ENCODE measurements at regions not wholly inside any gene's neighbourhood (a gene's known extent, or its start where the extent isn't known, plus 50 kb on each side); places are given as distances from the start of the nearest gene placed in this dataset.
"Not testable (repeated sequence)": the region's sequence is repeated elsewhere in the genome, so short reads cannot be mapped to it uniquely, and the experiment has no call there.

DNA sequence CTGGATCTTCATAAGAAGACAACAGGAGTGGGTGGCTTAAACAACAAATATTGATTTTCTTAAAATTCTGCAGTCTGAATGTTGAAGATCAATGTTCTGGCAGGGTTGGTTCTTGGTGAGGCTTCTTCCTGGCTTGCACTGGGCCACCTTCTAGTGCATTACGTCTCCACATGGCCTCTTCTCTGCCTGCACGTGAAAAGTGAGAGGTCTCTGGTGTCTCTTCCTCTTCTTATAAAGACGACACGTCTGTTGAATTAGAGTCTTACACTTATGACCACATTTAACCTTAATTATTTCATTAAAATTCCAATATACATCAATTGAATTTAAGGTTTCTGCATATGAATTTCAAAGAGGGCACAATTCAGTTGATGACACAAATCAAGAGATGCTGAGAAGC, 1100.1 kb downstream of the TMEM121 start:
- DNase-seq (ENCODE audit: low read depth); H3K4me3 ChIP-seq (ENCODE audit: low read length); H3K4me1 ChIP-seq (ENCODE audit: control insufficient read depth, insufficient read depth, low read length); H3K36me3 ChIP-seq (ENCODE audit: control insufficient read depth, insufficient read depth, low read length, severe bottlenecking); H3K9ac ChIP-seq (ENCODE audit: low read length); H3K9me3 ChIP-seq (ENCODE audit: control insufficient read depth, low read length); H3K27me3 ChIP-seq (replicated peaks; ENCODE audit: control insufficient read depth, insufficient read depth, low read length): not testable (repeated sequence)

DNA sequence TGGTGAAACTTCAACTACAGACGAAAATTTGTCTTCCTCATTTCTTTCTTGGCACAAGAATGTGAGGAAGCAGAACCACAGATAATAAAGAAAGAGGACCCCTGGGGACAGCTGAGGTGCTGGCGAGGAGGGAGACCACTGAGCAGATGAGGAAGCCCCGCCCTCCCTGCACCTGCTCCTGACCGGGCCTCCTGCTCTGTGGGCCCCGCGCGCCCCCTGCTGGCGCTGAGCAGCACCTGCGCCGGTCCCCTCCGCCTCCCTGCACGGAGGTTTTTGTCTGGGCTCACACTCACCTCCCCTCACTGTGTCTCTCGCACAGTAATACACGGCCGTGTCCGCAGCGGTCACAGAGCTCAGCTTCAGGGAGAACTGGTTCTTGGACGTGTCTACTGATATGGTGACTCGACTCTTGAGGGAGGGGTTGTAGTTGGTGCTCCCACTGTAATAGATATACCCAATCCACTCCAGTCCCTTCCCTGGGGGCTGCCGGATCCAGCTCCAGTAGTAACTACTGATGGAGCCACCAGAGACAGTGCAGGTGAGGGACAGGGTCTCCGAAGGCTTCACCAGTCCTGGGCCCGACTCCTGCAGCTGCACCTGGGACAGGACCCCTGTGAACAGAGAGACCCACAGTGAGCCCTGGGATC, 1100.7 kb downstream of the TMEM121 start:
- not testable (repeated sequence) for H3K9me3 ChIP-seq (ENCODE audit: control insufficient read depth, low read length); H3K4me3 ChIP-seq (ENCODE audit: low read length); H3K27me3 ChIP-seq (replicated peaks; ENCODE audit: control insufficient read depth, insufficient read depth, low read length); H3K4me1 ChIP-seq (ENCODE audit: control insufficient read depth, insufficient read depth, low read length); DNase-seq (ENCODE audit: low read depth); H3K36me3 ChIP-seq (ENCODE audit: control insufficient read depth, insufficient read depth, low read length, severe bottlenecking); H3K9ac ChIP-seq (ENCODE audit: low read length)

DNA sequence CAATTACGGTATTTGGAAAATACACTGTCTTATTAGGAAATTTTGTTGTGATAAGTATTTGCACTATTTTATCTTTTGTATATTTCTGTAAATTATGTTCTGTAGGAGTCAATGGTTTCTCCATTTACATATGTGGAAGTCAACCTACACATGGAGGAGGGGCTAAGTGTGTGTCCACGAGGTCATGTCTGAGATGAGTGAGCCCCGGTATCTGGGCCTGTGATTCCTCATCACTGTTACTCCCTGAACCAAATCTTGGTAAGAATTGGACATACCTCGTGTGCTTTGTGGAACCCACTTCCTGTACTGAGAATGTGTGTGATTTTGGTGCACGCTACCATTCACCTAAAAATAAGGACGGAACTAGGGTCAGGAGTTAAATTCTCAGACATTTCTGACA, 1105.5 kb downstream of the TMEM121 start:
- Histone ChIP-seq H3K4me1 (ENCODE audit: control insufficient read depth, insufficient read depth, low read length) (no peaks in the 10 kb centered on the region), H3K36me3 (ENCODE audit: control insufficient read depth, insufficient read depth, low read length, severe bottlenecking) (no peaks in the 10 kb centered on the region), H3K9ac (ENCODE audit: low read length) (no peak overlapping the region), H3K27me3 (replicated peaks; ENCODE audit: control insufficient read depth, insufficient read depth, low read length) (no peaks in the 10 kb centered on the region), H3K9me3 (ENCODE audit: control insufficient read depth, low read length) (no peaks in the 10 kb centered on the region), H3K4me3 (ENCODE audit: low read length) (no peak overlapping the region)
- no peak for DNase-seq (ENCODE audit: low read depth)

DNA sequence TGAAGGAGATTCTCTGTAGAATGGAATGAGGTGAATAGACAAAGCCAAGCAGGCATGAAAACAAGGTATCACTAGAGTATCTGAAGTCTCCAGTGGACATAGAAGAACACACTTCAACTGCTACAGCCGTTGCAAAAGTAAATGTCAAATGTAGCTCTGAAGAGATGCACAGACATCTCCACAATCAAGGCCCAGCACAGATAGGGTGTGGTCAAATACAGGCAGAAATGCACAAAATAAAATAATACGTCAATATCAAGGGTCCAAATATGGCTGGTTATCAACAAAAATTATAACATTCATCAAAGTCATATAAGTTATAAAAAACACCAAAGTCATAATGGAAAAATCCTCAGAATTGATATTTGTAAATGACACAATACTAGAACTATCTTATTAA, 1107.3 kb downstream of the TMEM121 start:
- no peaks in the 10 kb centered on the region for H3K27me3 ChIP-seq (replicated peaks; ENCODE audit: control insufficient read depth, insufficient read depth, low read length)
- H3K4me1 ChIP-seq (ENCODE audit: control insufficient read depth, insufficient read depth, low read length): no peaks in the 10 kb centered on the region
- H3K9ac ChIP-seq (ENCODE audit: low read length): no peak overlapping the region
- no peak overlapping the region for H3K4me3 ChIP-seq (ENCODE audit: low read length)
- H3K9me3 ChIP-seq (ENCODE audit: control insufficient read depth, low read length): no peaks in the 10 kb centered on the region
- H3K36me3 ChIP-seq (ENCODE audit: control insufficient read depth, insufficient read depth, low read length, severe bottlenecking): no peaks in the 10 kb centered on the region
- DNase-seq (ENCODE audit: low read depth): no peak

DNA sequence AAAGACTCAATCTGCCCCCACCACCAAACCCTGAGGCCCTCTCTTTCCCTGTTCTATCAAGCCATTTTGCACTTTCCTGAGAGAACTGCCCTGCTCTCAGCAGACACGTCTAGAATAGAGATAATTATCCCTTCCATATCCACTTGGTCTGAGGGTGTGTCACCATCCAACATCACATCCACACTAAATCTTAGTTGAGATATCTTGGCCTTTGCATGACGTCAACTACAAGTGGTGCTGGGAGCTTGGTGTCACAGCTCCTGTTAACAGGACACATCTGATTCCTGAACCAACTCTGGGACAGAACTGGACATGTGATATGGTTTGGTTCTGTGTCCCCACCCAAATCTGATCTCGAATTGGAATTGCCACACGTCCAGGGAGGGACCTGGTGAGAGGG, 1109.2 kb downstream of the TMEM121 start:
- Histone ChIP-seq H3K4me3 (ENCODE audit: low read length) (no peak overlapping the region), H3K9ac (ENCODE audit: low read length) (no peak overlapping the region), H3K9me3 (ENCODE audit: control insufficient read depth, low read length) (no peaks in the 10 kb centered on the region), H3K27me3 (replicated peaks; ENCODE audit: control insufficient read depth, insufficient read depth, low read length) (no peaks in the 10 kb centered on the region), H3K36me3 (ENCODE audit: control insufficient read depth, insufficient read depth, low read length, severe bottlenecking) (no peaks in the 10 kb centered on the region), H3K4me1 (ENCODE audit: control insufficient read depth, insufficient read depth, low read length) (no peaks in the 10 kb centered on the region)
- no peak for DNase-seq (ENCODE audit: low read depth)

DNA sequence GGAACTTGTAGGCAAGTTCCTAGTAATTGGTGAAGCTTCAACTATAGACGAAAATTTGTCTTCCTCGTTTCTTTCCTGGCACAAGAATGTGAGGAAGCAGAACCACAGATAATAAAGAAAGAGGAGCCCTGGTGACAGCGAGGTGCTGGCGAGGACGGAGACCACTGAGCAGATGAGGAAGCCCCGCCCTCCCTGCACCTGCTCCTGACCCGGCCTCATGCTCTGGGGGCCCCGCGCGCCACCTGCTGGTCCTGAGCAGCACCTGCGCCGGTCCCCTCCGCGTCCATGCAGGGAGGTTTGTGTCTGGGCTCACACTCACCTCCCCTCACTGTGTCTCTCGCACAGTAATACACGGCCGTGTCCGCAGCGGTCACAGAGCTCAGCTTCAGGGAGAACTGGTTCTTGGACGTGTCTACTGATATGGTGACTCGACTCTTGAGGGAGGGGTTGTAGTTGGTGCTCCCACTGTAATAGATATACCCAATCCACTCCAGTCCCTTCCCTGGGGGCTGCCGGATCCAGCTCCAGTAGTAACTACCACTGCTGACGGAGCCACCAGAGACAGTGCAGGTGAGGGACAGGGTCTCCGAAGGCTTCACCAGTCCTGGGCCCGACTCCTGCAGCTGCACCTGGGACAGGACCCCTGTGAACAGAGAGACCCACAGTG, 1112.5 kb downstream of the TMEM121 start:
- not testable (repeated sequence) for H3K36me3 ChIP-seq (ENCODE audit: control insufficient read depth, insufficient read depth, low read length, severe bottlenecking); H3K9ac ChIP-seq (ENCODE audit: low read length); DNase-seq (ENCODE audit: low read depth); H3K27me3 ChIP-seq (replicated peaks; ENCODE audit: control insufficient read depth, insufficient read depth, low read length); H3K4me1 ChIP-seq (ENCODE audit: control insufficient read depth, insufficient read depth, low read length); H3K9me3 ChIP-seq (ENCODE audit: control insufficient read depth, low read length); H3K4me3 ChIP-seq (ENCODE audit: low read length)

DNA sequence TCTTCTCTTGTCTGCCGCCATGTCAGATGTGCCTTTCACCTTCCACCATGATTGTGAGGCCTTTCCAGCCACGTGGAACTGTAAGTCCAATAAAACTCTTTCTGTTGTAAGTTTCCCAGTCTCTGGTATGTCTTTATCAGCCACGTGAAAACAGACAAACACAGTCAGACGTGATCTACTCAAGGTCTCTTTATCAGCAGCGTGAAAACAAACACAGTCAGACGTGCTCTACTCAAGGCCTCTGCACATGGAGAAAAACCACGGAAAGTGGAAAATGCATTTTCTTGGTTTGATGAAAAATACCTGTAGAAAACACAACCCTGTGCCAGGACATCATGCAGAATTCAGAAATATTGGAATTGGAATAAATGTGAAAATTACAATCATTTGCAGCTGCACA, 1115.7 kb downstream of the TMEM121 start:
- no peak for DNase-seq (ENCODE audit: low read depth)
- H3K4me3 ChIP-seq (ENCODE audit: low read length): no peak overlapping the region
- no peak overlapping the region for H3K9ac ChIP-seq (ENCODE audit: low read length)
- no peaks in the 10 kb centered on the region for H3K4me1 ChIP-seq (ENCODE audit: control insufficient read depth, insufficient read depth, low read length)
- H3K27me3 ChIP-seq (replicated peaks; ENCODE audit: control insufficient read depth, insufficient read depth, low read length): no peaks in the 10 kb centered on the region
- no peaks in the 10 kb centered on the region for H3K36me3 ChIP-seq (ENCODE audit: control insufficient read depth, insufficient read depth, low read length, severe bottlenecking)
- no peaks in the 10 kb centered on the region for H3K9me3 ChIP-seq (ENCODE audit: control insufficient read depth, low read length)

DNA sequence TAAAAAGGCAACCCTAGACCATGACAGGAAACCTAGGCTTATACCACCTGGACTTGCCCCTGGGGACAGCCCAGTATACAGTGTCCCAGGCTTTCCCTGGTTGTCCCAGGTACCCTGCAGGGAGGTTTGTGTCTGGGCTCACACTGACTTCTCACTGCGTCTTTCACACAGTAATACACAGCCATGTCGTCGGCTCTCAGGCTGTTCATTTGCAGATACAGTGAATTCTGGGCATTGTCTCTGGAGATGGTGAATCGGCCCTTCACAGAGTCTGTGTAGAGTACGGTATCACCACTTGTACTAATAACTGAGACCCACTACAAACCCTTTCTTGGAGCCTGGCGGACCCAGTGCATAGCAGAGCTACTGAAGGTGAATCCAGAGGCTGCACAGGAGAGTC, 1116.6 kb downstream of the TMEM121 start:
- H3K9ac ChIP-seq (ENCODE audit: low read length); H3K27me3 ChIP-seq (replicated peaks; ENCODE audit: control insufficient read depth, insufficient read depth, low read length); H3K36me3 ChIP-seq (ENCODE audit: control insufficient read depth, insufficient read depth, low read length, severe bottlenecking); H3K4me1 ChIP-seq (ENCODE audit: control insufficient read depth, insufficient read depth, low read length); H3K4me3 ChIP-seq (ENCODE audit: low read length); H3K9me3 ChIP-seq (ENCODE audit: control insufficient read depth, low read length); DNase-seq (ENCODE audit: low read depth): not testable (repeated sequence)

DNA sequence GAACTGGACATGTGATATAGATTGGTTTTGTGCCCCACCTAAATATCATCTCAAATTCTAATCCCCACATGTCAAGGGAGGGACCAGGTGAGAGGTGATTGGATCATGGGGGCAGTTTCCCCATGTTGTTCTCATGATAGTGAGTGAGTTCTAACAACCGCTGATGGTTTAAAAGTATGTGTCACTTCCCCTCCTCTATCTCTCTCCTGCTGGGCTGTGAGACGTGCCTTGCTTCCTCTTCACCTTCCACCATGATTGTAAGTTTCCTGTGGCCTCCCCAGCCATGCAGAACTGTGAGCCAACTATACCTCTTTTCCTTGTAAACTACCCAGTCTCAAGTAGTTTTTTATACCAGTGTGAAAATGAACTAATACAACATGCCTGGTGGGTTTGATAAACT, 1122.5 kb downstream of the TMEM121 start:
- not testable (repeated sequence) for H3K9me3 ChIP-seq (ENCODE audit: control insufficient read depth, low read length); DNase-seq (ENCODE audit: low read depth); H3K4me3 ChIP-seq (ENCODE audit: low read length); H3K36me3 ChIP-seq (ENCODE audit: control insufficient read depth, insufficient read depth, low read length, severe bottlenecking); H3K9ac ChIP-seq (ENCODE audit: low read length); H3K27me3 ChIP-seq (replicated peaks; ENCODE audit: control insufficient read depth, insufficient read depth, low read length)
- peaks cover 16% of the 10 kb centered on the region for H3K4me1 ChIP-seq (ENCODE audit: control insufficient read depth, insufficient read depth, low read length)

DNA sequence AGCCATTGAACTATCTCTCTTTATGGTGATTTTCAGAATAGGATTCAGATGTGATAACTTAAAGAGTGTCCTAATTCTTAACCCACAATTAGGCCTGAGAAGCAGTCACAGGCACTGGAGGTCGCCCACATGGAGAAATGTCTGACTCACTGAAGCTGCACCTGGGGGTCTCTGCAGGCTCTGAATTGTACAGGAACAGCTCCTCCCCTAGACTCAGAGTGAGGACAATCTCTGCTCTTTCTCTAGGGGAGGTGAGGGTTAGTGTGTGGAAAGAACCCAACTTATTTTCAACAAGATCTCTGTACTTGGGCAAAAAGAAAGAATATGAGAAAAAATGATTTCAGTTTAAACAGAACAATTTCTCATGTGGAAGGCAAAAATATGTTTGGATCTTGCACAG, 1124.6 kb downstream of the TMEM121 start:
- H3K9me3 ChIP-seq (ENCODE audit: control insufficient read depth, low read length): no peaks in the 10 kb centered on the region
- H3K9ac ChIP-seq (ENCODE audit: low read length): no peak overlapping the region
- H3K27me3 ChIP-seq (replicated peaks; ENCODE audit: control insufficient read depth, insufficient read depth, low read length): no peaks in the 10 kb centered on the region
- no peak overlapping the region for H3K4me3 ChIP-seq (ENCODE audit: low read length)
- H3K36me3 ChIP-seq (ENCODE audit: control insufficient read depth, insufficient read depth, low read length, severe bottlenecking): no peaks in the 10 kb centered on the region
- H3K4me1 ChIP-seq (ENCODE audit: control insufficient read depth, insufficient read depth, low read length): peaks cover 16% of the 10 kb centered on the region
- DNase-seq (ENCODE audit: low read depth): no peak

DNA sequence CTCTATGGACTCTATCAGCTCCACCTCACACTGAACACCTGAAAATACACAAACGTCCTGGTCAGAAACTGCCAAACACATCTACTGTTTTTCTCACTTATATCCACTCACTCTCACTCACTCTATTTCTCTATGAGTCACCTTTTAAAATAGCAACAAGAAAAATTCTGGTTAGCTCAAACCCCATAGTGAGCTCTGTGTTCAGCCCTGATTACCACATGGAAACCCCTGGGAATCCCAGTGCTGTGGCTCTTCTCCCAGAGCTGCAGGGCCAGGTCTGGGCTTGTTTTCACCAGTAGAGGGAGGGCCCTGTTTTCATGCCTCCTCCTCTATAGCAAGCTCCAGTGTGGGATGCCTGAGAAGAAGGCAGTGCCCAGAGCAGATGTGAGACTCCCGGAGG, 1126.1 kb downstream of the TMEM121 start:
- H3K4me3 ChIP-seq (ENCODE audit: low read length): no peak overlapping the region
- no peaks in the 10 kb centered on the region for H3K9me3 ChIP-seq (ENCODE audit: control insufficient read depth, low read length)
- no peak overlapping the region for H3K9ac ChIP-seq (ENCODE audit: low read length)
- H3K27me3 ChIP-seq (replicated peaks; ENCODE audit: control insufficient read depth, insufficient read depth, low read length): no peaks in the 10 kb centered on the region
- H3K4me1 ChIP-seq (ENCODE audit: control insufficient read depth, insufficient read depth, low read length): peaks cover 16% of the 10 kb centered on the region
- no peak for DNase-seq (ENCODE audit: low read depth)
- no peaks in the 10 kb centered on the region for H3K36me3 ChIP-seq (ENCODE audit: control insufficient read depth, insufficient read depth, low read length, severe bottlenecking)

DNA sequence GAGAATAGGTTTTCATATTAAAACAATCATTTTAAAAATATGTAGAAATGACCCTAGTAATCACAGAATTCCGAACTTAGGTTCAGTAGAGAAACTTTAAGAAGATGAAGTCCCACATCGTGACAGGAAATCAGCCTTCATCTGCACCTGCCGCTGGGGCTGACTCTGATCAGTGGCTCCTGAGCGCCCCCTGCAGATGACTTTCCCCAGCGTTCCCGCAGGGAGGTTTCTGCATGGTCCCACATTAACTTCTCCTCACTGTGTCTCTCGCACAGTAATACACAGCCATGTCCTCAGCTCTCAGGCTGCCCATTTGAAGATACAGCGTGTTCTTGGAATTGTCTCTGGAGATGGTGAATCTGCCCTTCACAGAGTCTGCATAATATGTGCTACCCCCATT, 1131.1 kb downstream of the TMEM121 start:
- no peak for DNase-seq (ENCODE audit: low read depth)
- no peaks in the 10 kb centered on the region for H3K9me3 ChIP-seq (ENCODE audit: control insufficient read depth, low read length)

More for the DNA sequence above, 1131.1 kb downstream of the TMEM121 start:
- no peaks in the 10 kb centered on the region for H3K4me1 ChIP-seq (ENCODE audit: control insufficient read depth, insufficient read depth, low read length)
- no peaks in the 10 kb centered on the region for H3K36me3 ChIP-seq (ENCODE audit: control insufficient read depth, insufficient read depth, low read length, severe bottlenecking)
- H3K9ac ChIP-seq (ENCODE audit: low read length): no peak overlapping the region
- no peaks in the 10 kb centered on the region for H3K27me3 ChIP-seq (replicated peaks; ENCODE audit: control insufficient read depth, insufficient read depth, low read length)
- H3K4me3 ChIP-seq (ENCODE audit: low read length): no peak overlapping the region
